Hematopoietic multipotent progenitor cell treated with erythropoietin and hydrocortisone succinate and interleukin-3 and kit ligand, for 15 days (in vitro differentiated cells): ENCODE measurements at regions not wholly inside any gene's neighbourhood (a gene's known extent, or its start where the extent isn't known, plus 50 kb on each side); places are given as distances from the start of the nearest gene placed in this dataset.

Experiments
- DNase-seq: peaks from one replicate; pipeline ENCODE4 v3.0.0-alpha.2; 2015; ENCODE audit warnings: low spot score

DNA sequence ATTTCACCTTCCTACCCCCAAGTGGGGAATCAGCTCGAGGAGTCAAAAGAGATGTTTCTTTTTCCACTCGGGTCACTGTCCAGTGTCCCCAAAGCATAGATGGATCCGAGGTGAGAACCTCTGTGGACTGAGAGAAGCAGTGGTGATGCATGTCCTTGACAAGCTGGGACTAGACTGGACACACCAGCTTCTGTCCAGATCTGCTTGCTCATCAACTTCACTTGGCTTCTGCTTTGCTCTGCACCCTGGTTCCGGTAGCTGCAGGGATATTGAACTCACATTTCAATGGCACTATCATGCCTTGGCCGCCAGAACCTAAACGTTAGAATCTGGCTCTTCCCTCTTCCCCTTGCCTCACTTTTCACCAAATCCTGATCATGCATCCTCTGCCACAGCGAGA is 50.3 kb upstream of the CXCL12 start:
- no peak for DNase-seq

DNA sequence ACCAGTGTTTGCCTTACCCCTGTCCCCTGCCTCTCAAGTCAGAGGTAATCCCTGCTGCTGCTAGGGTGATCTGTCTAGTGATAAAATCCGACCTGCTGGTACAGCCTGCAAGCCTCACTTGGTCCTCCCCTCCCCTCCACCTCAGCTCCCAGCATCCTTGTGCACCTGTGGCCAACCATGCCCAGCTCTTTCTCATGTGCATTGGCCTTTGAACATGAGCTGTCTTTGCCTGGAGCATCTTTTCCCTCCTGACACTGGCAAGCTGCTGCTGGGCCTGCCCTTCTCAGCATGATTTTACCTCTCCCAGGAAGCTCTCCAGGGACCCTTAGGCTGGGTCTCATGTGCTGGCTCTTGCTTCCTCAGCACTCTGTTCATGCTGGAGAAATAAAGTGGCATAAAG is 51.3 kb upstream of the CXCL12 start:
- no peak for DNase-seq

DNA sequence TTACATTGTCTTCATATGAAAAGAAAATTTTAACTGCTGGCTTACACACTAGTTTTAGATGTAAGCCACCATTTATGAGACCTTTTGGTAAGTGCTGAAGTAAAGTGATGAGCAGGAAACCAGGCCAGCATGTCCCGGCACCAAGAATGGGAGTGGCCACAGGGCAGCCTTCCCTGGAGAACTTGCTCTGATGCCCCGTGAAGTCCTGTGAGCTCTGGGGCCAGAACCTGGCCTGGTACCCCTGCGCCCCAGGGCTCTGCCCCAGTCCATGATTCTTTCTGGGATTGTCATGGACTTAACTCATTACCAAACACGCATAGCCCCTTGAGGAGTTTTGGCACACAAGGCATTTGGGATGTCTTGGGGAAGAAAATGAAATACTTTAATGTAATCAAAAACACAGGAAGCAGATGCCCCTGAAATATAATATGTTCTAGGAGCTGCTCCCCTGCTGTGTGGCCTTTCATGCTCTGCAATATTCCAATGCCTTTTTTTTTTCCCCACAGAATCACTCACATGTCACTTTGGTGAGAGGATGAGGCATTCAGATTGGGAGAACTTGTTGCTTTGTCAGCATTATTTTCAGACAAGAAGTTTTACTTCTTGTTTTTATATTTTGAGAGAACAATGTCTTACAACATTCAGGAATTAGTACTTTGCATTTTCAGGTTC is 53.1 kb upstream of the CXCL12 start:
- DNase-seq = no peak

DNA sequence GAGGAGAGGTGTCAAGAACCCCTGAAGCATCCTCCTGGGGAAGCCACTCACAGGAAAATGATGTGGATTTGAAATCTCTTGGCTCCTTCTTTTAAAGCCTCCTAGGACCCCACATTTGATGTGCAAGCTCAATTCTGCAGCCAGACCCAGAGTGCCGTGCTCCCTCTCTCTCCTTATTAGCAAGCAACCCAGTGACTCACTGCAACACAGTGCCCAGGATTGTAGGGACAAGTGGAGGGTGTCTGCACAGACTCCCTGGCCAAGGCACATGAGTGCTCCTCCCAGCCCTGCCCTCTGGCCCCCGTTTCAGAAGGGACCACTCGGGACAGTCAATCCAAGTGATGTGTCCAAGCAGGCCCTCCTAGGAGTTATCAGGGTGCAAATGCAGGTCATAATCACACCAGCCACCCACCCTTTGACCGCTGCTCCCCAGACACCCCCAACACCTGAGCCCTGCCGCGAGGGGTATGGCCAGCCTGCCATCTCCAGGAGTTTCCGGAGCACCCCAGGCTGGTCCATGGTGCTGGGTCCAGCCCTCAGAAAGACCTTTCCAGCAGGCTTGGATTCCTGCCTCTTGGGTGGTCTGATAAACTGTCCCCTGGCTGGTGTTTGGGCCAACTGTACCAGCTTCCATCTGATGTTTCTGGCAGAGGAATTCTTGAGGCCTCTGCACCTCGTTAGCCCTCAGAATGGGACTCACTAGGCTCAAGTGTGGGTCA is 54.5 kb upstream of the CXCL12 start:
- DNase-seq = no peak

DNA sequence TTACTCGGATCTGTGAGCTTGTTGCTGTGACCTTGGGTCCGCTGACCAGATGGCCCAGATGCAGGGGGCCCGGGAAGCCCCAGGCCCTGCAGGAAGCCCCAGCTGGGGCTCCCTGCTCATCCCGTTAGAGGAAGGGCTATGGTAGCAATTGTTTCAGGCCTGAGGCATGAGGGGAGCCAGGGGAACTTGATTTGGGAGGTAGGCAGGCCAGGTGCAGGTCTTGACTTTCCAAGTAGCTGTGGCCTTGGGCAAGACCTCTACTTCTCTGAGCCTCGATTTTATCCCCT is 55.0 kb upstream of the CXCL12 start:
- no peak for DNase-seq

DNA sequence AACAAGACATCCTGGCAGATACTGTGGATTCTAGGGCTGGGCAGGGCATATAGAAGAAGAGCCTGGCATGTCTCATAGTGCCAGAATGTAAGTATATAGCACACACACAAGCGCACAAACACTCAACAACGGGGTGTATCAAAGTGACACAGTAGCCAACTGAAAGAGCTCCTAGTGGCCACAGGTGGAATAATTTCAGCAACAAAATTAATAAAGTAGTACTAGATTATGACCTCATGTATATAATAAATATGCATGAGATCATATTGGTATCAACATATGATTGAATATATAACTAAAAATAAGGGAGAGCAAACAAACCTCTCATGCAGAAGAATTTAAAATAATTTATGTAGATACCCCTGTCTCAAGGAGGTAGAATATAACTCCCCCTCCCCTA is 72.4 kb upstream of the CXCL12 start:
- DNase-seq = no peak

DNA sequence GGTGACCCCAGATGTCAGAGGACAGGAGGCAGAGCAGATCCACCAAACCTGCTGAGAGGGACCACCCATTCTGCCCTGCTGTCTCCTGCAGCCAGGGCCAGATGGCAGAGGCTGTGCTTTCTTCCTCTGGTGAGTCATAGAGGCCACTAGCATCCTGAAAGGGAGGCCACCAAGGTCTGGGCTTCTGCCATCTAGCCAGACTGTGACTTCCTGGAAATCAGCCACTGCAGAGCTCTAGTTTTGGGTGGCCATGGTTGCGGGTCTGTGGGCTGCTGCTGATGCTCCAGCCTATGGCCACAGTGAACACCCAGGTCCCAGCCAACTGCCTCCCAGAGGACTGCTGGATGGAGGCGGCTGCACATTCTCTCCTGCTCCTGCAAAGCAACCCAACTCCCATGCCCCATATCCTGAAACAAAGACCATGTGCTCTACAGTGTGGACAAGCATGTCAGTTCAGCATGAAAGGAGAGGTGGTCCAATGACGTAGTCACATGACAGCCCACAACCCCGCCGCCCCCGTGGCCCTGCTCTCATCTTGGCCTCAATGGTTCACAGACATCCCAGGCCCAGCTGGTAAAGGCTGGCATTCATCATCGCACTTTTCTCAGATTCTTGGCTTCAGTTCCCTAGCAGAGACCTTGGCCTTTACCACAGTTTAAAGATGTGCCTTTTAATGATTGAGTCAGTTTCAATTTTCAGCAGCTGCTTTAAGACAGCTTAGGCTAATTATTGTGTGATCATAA is 73.9 kb upstream of the CXCL12 start:
- DNase-seq = no peak

DNA sequence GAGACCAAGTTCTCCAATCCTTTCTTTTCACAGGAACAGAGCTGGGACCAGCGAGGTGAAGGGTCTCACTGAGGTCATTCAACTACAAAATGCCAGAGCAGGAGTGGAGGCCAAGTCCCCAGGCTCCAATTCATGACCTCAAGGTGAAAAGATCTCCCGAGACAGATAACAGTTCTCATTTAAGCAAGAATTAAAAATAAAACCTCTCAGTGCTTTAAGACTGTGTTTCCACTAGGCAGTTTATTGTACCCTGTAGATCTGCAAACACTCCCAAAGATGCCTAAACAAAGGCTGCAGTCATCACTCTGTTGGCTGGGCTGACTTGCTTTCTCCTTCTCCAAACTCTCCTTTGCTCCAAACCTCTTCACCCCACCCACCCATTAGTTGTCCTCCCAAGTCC is 74.8 kb upstream of the CXCL12 start:
- DNase-seq = no peak

DNA sequence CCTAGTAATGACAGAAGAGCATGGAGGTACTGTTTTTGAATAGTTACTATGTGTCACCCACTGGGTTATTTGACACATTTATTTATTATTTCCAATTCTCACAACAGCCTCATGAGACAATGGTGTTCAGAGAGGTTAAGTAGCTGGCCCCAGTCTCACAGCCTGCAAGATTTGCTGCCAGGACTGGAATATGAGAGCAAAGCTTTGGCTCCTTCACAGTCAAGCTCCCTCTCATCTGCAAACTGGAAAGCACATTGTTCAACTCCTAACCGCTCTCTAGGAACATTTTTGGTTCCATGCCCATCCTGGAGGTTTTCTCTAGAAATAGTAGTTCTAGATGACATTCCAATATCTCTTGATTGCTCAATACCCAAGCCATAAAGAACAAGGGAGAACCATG is 75.5 kb upstream of the CXCL12 start:
- DNase-seq = no peak

DNA sequence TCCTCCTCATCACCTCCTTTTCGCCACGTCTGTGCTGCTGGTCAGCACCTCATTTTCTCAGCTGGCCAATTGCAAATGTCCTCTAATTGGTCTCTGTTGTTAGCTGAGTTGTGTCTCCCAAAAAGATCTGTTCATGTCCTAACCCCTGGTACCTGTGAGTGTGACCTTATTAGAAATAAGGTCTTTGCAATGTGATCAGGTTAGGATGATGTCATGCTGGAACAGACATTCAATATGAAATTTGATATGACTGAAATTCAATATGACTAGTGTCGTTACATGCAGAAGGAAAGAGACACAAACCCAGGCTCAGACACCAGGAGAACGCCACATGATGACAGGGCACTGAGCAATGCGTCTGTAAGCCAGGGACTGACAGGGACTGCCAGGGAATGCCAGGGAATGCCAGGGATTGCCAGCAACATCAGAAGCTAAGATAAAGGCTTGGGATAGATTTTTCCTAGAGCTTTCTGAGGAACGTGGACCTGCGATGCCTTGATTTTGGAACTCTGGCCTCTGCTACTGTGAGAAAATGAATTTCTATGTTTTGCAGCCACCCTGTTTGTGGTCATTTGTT is 77.5 kb upstream of the CXCL12 start:
- no peak for DNase-seq

DNA sequence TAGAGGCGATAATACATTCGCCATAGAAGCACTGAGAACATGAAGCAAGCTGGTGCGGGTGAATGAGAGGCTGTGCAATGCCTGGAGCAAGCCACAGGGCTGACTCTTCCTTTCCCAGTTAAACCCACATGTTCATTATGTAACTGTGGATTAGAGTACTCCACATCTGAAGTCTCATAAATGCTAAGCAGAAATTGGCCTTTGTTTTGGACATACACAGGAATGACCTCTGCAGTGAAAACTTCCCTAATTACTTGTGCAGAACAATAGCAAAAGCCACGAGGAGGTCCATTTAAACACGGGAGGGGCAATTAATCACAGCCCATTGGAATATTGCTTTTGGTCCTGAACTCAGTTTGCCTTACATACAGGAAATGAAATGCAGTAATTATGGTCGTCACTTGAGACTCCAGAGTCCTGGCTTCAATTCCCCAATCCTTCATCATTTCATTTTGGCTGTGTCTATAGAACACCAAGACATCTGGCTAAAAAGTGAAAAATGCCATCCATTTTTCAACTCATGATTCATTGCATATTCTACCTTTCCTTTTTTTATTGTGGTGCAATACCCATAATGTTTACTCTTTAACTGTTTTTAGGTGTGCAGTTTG is 78.7 kb upstream of the CXCL12 start:
- DNase-seq = no peak

DNA sequence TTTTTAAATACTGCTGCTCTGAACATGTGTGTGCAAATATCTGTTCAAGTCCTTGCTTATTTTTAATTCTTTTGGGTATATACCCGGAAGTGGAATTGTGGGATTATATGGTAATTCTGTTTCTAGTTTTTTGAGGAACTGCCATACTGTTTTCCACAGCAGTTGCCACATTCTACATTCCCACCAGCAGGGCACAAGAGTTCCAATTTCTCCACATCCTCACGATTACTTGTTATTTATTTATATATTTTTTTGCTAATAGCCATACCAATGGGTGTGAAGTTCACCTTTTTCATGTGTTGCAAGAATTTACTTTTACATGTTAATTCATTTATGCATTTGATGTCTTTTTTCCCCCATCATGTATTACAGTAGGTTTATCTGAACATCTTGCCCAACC is 79.6 kb upstream of the CXCL12 start:
- DNase-seq = no peak

DNA sequence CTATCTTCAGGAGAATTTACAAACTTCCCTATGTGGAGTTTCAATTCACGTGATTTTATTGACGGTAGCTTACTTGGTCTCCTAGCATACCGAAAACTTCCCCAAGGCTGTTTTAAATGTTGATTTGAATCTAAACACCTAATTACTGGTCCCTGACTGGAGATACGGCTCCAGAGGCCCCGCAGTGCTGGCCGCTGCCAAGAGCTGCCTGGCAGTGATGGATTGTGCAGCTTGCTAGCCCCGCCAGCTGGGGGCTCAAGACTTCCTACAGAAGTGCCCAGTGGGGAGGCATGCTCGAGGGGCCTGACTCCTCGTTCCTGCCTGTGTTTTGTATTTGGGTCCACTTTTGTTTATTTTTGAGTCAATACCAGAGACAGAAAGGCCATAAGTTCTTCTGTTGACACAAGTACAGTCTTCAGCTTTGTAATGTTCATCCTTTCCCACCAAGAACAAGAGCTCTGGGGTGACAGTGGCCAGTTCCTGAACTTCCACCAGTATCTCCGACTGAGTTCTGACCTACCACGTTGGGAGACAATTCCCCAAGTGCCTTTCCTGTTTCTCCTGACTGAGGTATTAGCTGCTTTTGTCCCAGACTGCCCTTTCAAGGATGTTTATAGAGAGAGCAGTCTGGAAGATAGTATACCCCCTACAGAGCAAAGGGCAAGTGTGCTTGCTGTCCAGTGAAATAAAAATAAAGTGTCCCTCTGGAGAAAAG is 80.7 kb upstream of the CXCL12 start:
- no peak for DNase-seq

DNA sequence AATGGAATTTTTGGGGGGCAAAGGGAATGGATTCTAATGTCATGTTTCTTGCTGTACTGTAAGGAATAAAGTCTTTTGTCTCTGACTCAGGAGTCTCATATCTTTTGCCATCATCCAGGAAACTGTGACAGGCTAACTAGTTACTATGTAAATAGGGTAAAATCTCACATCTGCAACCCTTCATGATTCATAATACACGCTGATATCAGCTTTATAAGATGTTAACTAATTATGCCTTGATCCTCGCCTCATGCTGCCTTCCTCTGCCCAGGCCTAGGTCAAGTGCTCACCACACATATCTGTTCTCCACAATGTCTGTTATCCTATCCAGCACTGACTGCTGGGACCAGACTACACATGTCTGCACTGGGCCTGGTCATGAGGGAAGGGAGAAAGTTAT is 81.3 kb upstream of the CXCL12 start:
- no peak for DNase-seq

DNA sequence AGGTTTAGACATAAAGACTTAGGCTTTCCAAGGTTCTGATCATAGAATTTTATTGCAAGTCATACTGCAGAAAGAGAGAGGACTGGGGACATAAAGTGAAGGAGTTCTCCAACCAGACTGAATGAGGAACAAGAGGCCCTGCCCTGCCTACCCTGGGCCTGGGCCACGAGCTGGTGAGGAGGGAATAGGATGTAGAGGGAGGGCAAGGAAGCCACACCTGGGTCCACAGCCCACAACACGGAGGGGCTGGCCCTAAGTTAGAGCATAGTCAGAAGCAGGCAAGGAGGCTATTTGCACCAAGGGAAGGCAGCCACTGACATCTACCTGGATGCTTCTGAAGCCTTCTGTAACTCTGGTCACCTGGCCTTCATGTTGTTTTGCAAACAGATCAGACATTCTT is 82.2 kb upstream of the CXCL12 start:
- no peak for DNase-seq

DNA sequence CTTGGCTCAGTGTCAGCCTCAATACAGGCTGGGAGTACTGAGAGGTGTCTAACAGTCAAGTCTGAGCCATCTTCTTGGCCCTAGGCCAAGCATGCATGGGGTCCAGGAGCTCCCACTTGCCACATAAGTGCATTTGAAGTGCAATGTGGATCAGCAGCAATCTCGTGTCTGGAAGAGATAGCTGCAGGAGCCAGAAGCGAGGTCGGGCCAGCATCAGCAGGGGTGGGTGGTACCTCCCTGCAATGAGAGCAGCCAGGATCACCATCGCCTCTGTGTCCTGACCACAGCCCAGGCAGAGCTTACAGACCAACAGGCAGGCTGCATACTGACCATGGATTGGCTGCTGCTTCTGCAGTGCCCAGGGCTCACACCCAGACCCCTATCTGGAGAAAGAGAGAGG is 83.0 kb upstream of the CXCL12 start:
- DNase-seq = no peak

DNA sequence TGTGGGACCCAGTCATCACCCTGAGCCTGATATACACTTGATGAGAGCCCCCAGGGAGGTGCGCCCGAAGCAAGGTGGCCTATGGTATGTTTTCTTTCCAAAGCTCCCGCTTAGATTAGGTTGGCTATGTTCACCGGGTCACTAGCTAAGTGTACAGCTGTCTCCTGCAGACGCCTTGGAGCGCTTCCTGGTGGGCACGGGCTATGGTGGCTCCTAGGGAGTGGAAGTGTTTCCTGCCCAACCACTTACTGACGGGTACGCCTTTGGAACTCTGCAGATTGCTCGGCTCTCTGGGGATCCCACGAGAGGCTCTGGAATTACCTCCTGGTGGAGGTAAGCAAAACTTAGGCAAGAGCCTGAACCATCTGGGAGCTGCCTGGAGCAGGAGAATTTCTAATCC is 83.6 kb upstream of the CXCL12 start:
- DNase-seq = no peak

DNA sequence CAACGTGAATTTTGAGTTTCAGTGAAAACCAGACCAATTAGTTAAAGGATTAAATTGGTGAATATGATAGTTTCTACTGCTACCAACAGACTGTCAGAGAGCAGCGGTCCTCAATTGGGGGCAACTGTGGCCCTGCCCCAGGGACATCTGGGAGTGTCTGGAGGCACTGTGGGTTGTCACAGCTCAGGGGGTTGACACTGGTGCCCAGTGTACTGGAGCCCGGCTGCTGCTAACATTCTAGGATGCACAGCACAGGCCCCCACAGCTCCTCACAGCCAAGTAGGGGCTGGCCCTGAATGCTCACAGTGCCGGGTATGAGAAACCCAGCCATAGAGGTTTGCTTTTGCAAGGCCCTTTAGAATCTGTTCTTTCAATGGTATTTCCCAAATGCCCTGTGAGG is 84.1 kb upstream of the CXCL12 start:
- no peak for DNase-seq

DNA sequence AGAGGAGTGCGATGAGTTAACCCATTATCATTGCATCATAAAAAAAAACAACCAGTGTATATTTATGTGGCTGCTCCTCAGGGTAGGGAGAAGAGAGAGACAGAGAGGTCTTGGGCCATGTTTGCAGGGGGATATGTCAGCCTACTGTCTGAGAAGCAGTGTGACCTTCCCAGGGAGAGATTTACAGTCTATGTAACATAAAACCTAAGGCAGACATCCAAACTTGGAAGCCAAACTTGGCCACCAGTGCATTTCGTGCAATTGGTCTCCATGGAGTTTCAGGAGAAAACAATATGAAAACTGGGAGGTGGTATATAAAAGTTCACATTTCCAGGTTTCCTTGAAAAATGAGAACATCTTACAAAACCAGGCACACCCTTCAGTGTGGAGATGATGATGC is 85.9 kb upstream of the CXCL12 start:
- no peak for DNase-seq

DNA sequence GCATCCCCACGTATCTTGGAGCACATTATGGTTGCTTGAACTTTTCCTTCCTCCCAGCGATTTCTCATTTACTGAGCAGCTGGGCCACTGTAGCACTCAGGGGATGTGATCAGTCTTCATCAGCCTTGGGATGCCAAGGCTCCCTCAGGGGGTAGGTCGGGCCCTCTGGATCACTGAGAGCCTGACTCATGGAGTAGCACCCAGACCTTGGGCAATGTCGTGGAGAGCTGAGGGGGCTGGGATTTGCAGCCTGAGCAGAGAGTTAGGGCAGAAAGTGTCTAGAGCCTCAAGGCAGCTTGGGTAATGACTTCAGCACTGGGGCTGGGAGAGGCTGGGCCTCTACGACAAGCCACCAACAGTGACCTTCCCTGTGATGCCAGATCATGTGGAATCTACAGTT is 86.5 kb upstream of the CXCL12 start:
- no peak for DNase-seq

DNA sequence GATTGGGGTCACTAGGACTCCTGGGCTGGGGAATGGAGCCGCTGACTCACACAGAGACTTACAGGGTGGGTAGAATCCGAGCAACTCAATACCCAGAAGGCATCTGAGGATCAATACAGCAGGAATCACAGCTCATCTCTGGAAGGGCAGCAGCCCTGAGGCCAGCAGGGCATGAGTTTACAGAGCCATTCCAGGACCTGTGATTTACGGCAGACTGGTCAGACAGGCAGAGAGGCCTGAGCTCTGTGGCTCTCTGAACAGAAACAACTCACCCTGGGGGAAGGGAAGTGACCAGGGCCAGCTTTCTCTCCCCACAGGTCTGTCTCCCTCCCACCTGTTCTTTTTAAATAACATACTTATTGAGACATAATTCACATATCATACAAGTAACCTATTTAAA is 88.2 kb upstream of the CXCL12 start:
- no peak for DNase-seq

DNA sequence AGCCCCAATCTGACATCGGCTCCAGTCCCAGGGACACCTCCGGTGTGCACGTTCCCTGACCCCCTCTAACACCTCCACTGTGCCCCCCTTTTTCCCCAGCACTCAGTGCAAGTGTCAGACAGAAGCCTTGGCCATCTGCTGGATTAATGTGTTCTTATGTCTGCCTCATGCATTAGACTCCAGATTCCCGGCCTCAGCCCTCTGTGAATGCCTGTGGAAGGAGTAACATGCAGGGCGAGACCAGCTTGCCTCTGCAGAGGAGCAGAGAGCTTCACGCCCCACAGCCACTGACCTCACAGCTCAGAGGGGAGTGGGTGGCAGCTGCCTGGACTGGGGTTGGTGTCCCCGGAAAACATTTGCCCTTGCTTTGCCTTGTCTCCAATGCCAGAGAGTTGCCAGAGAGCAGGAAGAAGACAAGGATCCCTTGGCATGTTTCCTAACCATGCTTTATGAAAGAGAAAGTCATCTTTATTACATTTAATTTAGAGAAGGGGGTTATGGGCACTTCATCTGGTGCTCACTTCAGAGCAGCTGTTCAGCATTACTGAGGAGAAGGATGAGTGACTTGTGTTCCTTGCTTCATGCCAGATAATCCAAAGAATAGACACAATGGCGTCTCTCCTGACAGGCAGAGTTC is 91.6 kb upstream of the CXCL12 start:
- no peak for DNase-seq
